ENCODE measurements at regions not wholly inside any gene's neighbourhood (a gene's known extent, or its start where the extent isn't known, plus 50 kb on each side); places are given as distances from the start of the nearest gene placed in this dataset.

GRCh38 chr5:159642379-159642778, 273.9 kb upstream of the ADRA1B start:
- DNase-seq (ENCODE audit: low read depth, low spot score), result no peak

More at GRCh38 chr5:159642379-159642778, 273.9 kb upstream of the ADRA1B start:
- POLR2A ChIA-PET, result no interaction called here
- Histone ChIP-seq H3K4me1 (ENCODE audit: control insufficient read depth, extremely low read depth, insufficient read depth, low read length) (no peaks in the 10 kb centered on the region), H3K36me3 (ENCODE audit: control insufficient read depth in 2 of 2, extremely low read depth in 1 of 2, insufficient read depth in 2 of 2, low read length in 2 of 2) (no peaks in the 10 kb centered on the region), H3K4me3 (replicated peaks in 1 of 3; ENCODE audit: insufficient read depth in 1 of 3, low read depth in 1 of 3, low read length in 3 of 3) (no peak overlapping the region), H3K9me3 (replicated peaks; ENCODE audit: control insufficient read depth, insufficient read depth, low read length) (peaks cover 2% of the 10 kb centered on the region), H3K27ac (ENCODE audit: insufficient read depth, low read depth, low read length) (no peak overlapping the region), H3K9me1 (replicated peaks; ENCODE audit: control insufficient read depth, extremely low read depth, insufficient read depth, low read length) (no peaks in the 10 kb centered on the region), H4K20me1 (replicated peaks; ENCODE audit: control insufficient read depth, extremely low read depth, insufficient read depth, low read length) (no peaks in the 10 kb centered on the region), H3K79me2 (ENCODE audit: control insufficient read depth, insufficient read depth, low read length) (no peaks in the 10 kb centered on the region), H3K27me3 (ENCODE audit: control insufficient read depth in 2 of 2, insufficient read depth in 2 of 2, low read length in 2 of 2) (no peaks in the 10 kb centered on the region), H2AFZ (ENCODE audit: low read depth, low read length) (no peak overlapping the region), H3K4me2 (ENCODE audit: insufficient read depth, low read length) (no peak overlapping the region), H3K9ac (replicated peaks; ENCODE audit: extremely low read depth, insufficient read depth, low read length) (no peak overlapping the region)
- dilution Hi-C loops (cut with MboI; ENCODE audit: extremely low pct_ligation_motif_present, low sequenced_read_pairs), result no loop called here
- intact Hi-C loops (cut with micrococcal nuclease), result no loop called here
- CTCF ChIA-PET, result no interaction called here
- BruUV-seq (replicated peaks), result no TSS peak
- no peak for TF ChIP-seq MYC (IDR thresholded peaks at IDR 0.05; ENCODE audit: low read depth, low read length)
- TF ChIP-seq POLR2A (IDR thresholded peaks at IDR 0.05; ENCODE audit: low read depth, low read length), result no peak
- TF ChIP-seq FOS (IDR thresholded peaks at IDR 0.05; ENCODE audit: borderline replicate concordance, insufficient read depth, low read length), result no peak
- TF ChIP-seq EZH2 (IDR thresholded peaks at IDR 0.05; ENCODE audit: borderline replicate concordance, low read depth, low read length, severe bottlenecking), result no peak
- TF ChIP-seq CTCF (IDR thresholded peaks at IDR 0.05; ENCODE audit: extremely low read depth in 1 of 2, insufficient read depth in 1 of 2, low read depth in 1 of 2, low read length in 2 of 2), result no peak
- TF ChIP-seq MAX (IDR thresholded peaks at IDR 0.05; ENCODE audit: insufficient read depth, insufficient read length), result no peak
- no peak for TF ChIP-seq POLR2AphosphoS5 (IDR thresholded peaks at IDR 0.05; ENCODE audit: insufficient read depth, low read depth, low read length)
- TF ChIP-seq GATA2 (IDR thresholded peaks at IDR 0.05; ENCODE audit: insufficient read depth, insufficient read length, low read depth, low read length), result no peak
- TF ChIP-seq JUN (IDR thresholded peaks at IDR 0.05; ENCODE audit: borderline replicate concordance, insufficient read depth, insufficient read length, low read depth), result no peak
- no peak for FAIRE-seq
